ENCODE measurements at regions not wholly inside any gene's neighbourhood (a gene's known extent, or its start where the extent isn't known, plus 50 kb on each side); places are given as distances from the start of the nearest gene placed in this dataset.

DNA sequence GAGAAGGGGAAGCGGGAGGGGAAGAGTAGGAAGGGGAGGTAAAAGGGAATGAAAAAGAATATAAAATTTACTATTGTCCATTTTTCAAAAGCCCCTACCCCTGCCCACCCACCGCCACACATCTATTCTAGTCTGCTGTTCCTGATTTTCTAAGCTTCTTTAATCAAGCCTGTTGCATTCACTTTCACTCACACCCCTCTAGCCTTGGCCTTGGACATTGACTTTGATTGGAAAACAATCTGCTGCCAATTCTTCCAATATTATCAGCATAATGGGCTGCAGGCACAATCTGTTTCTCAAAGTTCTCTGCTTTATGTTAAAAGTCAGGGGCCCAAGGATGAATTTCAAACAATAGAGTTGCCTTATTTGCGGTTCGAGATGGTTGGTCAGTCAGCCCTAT, 281.2 kb downstream of the SETD4 start:
- Mint-ChIP-seq H3K27ac (no peak overlapping the region), H3K4me3 (no peak overlapping the region), H3K36me3 (no peaks in the 10 kb centered on the region), H3K27me3 (ENCODE audit: low read depth in 3 of 3) (peaks cover 0 to 7% (median 3%) of the 10 kb centered on the region in 3 donors), H3K9me3 (peaks cover 0 to 6% (median 0%) of the 10 kb centered on the region in 7 donors), H3K4me1 (no peaks in the 10 kb centered on the region)
- H3K27me3 ChIP-seq (ENCODE audit: control insufficient read depth in 2 of 2, insufficient read depth in 2 of 2, low read length in 2 of 2), result peaks cover 0 to 6% of the 10 kb centered on the region in 2 donors
- no peaks in the 10 kb centered on the region for H3K36me3 ChIP-seq (replicated peaks in 1 of 2; ENCODE audit: control insufficient read depth in 1 of 2, insufficient read depth in 2 of 2, low read length in 2 of 2)
- DNase-seq, result no peak
- no peak overlapping the region for H3K4me3 ChIP-seq (replicated peaks in 1 of 3; ENCODE audit: low read depth in 2 of 3, low read length in 3 of 3)
- H3K4me2 ChIP-seq (replicated peaks; ENCODE audit: extremely low read depth, low read length, poor library complexity, severe bottlenecking), result no peak overlapping the region
- H3K4me1 ChIP-seq (ENCODE audit: control insufficient read depth in 1 of 2, insufficient read depth in 2 of 2, low read length in 2 of 2), result no peaks in the 10 kb centered on the region
- no peaks in the 10 kb centered on the region for H3K9me3 ChIP-seq (replicated peaks in 1 of 2; ENCODE audit: control insufficient read depth in 1 of 2, insufficient read depth in 1 of 2, low read length in 2 of 2)
- TF ChIP-seq, protein P1, sequence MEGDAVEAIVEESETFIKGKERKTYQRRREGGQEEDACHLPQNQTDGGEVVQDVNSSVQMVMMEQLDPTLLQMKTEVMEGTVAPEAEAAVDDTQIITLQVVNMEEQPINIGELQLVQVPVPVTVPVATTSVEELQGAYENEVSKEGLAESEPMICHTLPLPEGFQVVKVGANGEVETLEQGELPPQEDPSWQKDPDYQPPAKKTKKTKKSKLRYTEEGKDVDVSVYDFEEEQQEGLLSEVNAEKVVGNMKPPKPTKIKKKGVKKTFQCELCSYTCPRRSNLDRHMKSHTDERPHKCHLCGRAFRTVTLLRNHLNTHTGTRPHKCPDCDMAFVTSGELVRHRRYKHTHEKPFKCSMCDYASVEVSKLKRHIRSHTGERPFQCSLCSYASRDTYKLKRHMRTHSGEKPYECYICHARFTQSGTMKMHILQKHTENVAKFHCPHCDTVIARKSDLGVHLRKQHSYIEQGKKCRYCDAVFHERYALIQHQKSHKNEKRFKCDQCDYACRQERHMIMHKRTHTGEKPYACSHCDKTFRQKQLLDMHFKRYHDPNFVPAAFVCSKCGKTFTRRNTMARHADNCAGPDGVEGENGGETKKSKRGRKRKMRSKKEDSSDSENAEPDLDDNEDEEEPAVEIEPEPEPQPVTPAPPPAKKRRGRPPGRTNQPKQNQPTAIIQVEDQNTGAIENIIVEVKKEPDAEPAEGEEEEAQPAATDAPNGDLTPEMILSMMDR (IDR thresholded peaks at IDR 0.05), result no peak
- no peak overlapping the region for H3K9ac ChIP-seq (ENCODE audit: insufficient read depth, low read length, poor library complexity, severe bottlenecking)
- no peak overlapping the region for H3K27ac ChIP-seq (ENCODE audit: low read depth in 1 of 2, low read length in 2 of 2)
- WGBS (ENCODE audit: insufficient coverage), result 97% methylated on average over 3 of the region's 4 CpGs
- no peak overlapping the region for H2AFZ ChIP-seq (ENCODE audit: insufficient read depth, low read depth, low read length, poor library complexity, severe bottlenecking)
- intact Hi-C loops (cut with micrococcal nuclease), result no loop called here
- H4K20me1 ChIP-seq (ENCODE audit: insufficient read depth, low read length), result no peaks in the 10 kb centered on the region
- H3K79me2 ChIP-seq (ENCODE audit: insufficient read depth, low read length), result no peaks in the 10 kb centered on the region

DNA sequence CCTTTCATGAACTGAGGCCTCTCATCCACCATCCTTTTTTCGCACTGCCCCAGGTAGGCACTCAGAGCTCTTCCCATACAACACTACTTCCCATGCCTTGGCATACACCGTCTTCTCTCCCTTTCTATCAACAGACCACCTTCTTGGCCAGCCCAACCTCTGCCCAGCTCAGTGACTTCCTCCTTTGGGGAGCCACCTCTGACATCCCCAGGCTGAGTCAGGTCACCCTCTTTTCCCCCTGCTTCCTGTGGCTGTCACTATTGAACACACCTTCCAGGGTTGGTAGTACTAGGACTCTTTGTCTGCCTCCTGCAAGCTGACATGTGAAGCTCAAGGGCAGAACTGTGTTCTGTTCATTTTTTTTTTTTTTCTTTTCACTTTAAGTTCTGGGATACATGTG, 283.2 kb downstream of the SETD4 start:
- Histone ChIP-seq H3K4me3 (replicated peaks in 1 of 3; ENCODE audit: low read depth in 2 of 3, low read length in 3 of 3) (no peak overlapping the region), H4K20me1 (ENCODE audit: insufficient read depth, low read length) (no peaks in the 10 kb centered on the region), H3K9me3 (replicated peaks in 1 of 2; ENCODE audit: control insufficient read depth in 1 of 2, insufficient read depth in 1 of 2, low read length in 2 of 2) (no peaks in the 10 kb centered on the region), H3K9ac (ENCODE audit: insufficient read depth, low read length, poor library complexity, severe bottlenecking) (no peak overlapping the region), H3K27me3 (ENCODE audit: control insufficient read depth in 2 of 2, insufficient read depth in 2 of 2, low read length in 2 of 2) (peaks cover 4 to 13% of the 10 kb centered on the region in 2 donors), H3K4me1 (ENCODE audit: control insufficient read depth in 1 of 2, insufficient read depth in 2 of 2, low read length in 2 of 2) (no peaks in the 10 kb centered on the region), H2AFZ (ENCODE audit: insufficient read depth, low read depth, low read length, poor library complexity, severe bottlenecking) (no peak overlapping the region), H3K79me2 (ENCODE audit: insufficient read depth, low read length) (no peaks in the 10 kb centered on the region), H3K4me2 (replicated peaks; ENCODE audit: extremely low read depth, low read length, poor library complexity, severe bottlenecking) (no peak overlapping the region), H3K27ac (ENCODE audit: low read depth in 1 of 2, low read length in 2 of 2) (no peak overlapping the region), H3K36me3 (replicated peaks in 1 of 2; ENCODE audit: control insufficient read depth in 1 of 2, insufficient read depth in 2 of 2, low read length in 2 of 2) (no peaks in the 10 kb centered on the region)
- Mint-ChIP-seq H3K27me3 (ENCODE audit: low read depth in 3 of 3) (peaks cover 0 to 15% (median 7%) of the 10 kb centered on the region in 3 donors), H3K9me3 (peaks cover 0 to 6% (median 0%) of the 10 kb centered on the region in 7 donors), H3K4me1 (no peaks in the 10 kb centered on the region), H3K36me3 (no peaks in the 10 kb centered on the region), H3K4me3 (no peak overlapping the region), H3K27ac (no peak overlapping the region)
- TF ChIP-seq, protein P1 (IDR thresholded peaks at IDR 0.05), result no peak
- 95% methylated on average over 2 of the region's 2 CpGs for WGBS (ENCODE audit: insufficient coverage)
- intact Hi-C loops (cut with micrococcal nuclease), result no loop called here
- no peak for DNase-seq

Data from CD14-positive monocyte (primary cell).